SK-N-SH treated with all-trans-retinoic acid at 6 μM for 48 hours (cell line): ENCODE measurements at regions not wholly inside any gene's neighbourhood (a gene's known extent, or its start where the extent isn't known, plus 50 kb on each side); places are given as distances from the start of the nearest gene placed in this dataset.

Experiments
- CSDC2 ChIP-seq: fragments of 250-450 bp; sonication (Bioruptor Pico); IDR thresholded peaks from 2 replicates; pipeline ENCODE4 v1.5.0; 2020; ENCODE audit warnings: mild to moderate bottlenecking, moderate library complexity
- RARB ChIP-seq: fragments of 250-450 bp; sonication (Bioruptor Pico); IDR thresholded peaks from 2 replicates; pipeline ENCODE4 v1.8.0; 2021; ENCODE audit warnings: mild to moderate bottlenecking, moderate library complexity

DNA sequence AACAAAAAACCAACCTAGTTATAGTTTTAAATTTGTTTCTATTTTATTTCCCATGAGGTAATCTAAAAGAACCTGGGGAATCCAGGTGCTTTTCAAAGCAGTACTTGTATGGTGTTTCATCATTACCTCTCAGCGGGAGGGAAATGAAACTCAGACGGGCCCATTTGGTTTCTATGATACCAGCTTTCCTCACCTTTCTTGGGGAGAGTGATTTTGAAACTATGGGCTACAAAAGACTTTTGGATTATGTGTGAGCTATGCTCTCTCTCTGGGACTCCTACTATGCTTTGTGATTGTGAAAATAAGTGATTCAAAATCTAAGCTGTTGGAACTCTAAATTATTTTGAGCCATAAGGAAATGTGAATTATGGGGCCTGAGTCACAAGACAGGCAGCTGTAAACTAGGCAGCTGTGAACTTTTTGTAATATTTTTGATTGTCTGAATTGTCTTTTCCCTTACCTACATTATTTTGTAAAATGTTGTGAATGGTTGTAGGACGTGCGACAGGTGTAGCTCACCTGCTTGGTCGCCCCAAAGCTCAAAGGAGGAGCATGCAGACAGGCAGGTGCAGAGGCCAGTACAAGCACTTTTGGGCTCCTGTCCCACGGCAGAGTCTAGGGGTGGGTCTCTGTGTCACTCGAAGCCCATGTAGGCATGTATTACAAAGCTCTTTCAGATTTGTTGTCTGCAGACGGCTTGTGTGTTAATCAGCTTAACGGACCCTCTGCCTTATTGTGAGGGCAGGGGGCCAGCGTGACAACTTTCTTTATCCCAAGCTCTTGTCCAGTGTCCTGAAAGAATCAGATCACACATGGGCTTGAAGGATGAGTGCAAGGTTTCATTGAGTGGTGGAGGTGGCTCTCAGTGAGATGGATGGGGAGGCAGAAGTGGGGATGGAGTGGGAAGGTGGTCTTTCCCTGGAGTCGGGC is 64.8 kb upstream of the BACH1 start:
- no peak for TF ChIP-seq CSDC2 (CRISPR knock-in tag)
- TF ChIP-seq RARB, result no peak
